ENCODE measurements at regions not wholly inside any gene's neighbourhood (a gene's known extent, or its start where the extent isn't known, plus 50 kb on each side); places are given as distances from the start of the nearest gene placed in this dataset.

DNA sequence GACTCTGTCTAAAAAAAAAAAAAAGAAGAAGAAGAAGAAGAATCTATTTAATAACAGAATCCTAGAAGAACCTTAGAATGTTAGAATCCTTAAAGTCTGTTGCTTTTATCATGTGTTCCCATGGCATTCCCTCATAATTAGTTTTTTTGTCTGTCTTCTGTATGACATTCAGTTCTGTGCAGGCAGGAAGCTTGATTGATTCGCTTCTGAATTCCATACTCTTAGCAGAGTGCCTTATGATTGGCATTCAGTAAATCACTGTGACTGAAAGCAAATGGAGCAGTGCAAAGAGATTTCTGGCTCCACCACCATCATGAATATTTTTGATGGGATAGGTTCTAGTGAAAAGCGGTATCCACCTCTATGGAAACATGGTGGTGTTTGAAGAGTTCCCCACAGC, 1065.9 kb upstream of the RBFOX1 start:
- TF ChIP-seq, protein P1, sequence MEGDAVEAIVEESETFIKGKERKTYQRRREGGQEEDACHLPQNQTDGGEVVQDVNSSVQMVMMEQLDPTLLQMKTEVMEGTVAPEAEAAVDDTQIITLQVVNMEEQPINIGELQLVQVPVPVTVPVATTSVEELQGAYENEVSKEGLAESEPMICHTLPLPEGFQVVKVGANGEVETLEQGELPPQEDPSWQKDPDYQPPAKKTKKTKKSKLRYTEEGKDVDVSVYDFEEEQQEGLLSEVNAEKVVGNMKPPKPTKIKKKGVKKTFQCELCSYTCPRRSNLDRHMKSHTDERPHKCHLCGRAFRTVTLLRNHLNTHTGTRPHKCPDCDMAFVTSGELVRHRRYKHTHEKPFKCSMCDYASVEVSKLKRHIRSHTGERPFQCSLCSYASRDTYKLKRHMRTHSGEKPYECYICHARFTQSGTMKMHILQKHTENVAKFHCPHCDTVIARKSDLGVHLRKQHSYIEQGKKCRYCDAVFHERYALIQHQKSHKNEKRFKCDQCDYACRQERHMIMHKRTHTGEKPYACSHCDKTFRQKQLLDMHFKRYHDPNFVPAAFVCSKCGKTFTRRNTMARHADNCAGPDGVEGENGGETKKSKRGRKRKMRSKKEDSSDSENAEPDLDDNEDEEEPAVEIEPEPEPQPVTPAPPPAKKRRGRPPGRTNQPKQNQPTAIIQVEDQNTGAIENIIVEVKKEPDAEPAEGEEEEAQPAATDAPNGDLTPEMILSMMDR (conservative IDR thresholded peaks at IDR 0.05; ENCODE audit: low read depth, low read length): no peak
- TF ChIP-seq SMC3 (IDR thresholded peaks at IDR 0.05; ENCODE audit: low read depth, low read length) (no peak), POLR2A (IDR thresholded peaks at IDR 0.05; ENCODE audit: low read depth, low read length) (no peak), MXI1 (IDR thresholded peaks at IDR 0.05; ENCODE audit: borderline replicate concordance, low read depth, low read length) (no peak), MAFK (IDR thresholded peaks at IDR 0.05; ENCODE audit: low read depth, low read length) (no peak), RAD21 (IDR thresholded peaks at IDR 0.05; ENCODE audit: low read length) (no peak), CEBPB (IDR thresholded peaks at IDR 0.05; ENCODE audit: low read depth, low read length) (no peak), RFX5 (IDR thresholded peaks at IDR 0.05; ENCODE audit: low read depth, low read length) (no peak), MAZ (IDR thresholded peaks at IDR 0.05; ENCODE audit: borderline replicate concordance, low read depth, low read length) (no peak), FOS (IDR thresholded peaks at IDR 0.05; ENCODE audit: low read depth, low read length) (no peak), NFE2L2 (IDR thresholded peaks at IDR 0.05; ENCODE audit: low read depth, low read length) (no peak), CHD1 (IDR thresholded peaks at IDR 0.05; ENCODE audit: low read depth, low read length) (no peak)
- TF ChIP-seq, protein P2, sequence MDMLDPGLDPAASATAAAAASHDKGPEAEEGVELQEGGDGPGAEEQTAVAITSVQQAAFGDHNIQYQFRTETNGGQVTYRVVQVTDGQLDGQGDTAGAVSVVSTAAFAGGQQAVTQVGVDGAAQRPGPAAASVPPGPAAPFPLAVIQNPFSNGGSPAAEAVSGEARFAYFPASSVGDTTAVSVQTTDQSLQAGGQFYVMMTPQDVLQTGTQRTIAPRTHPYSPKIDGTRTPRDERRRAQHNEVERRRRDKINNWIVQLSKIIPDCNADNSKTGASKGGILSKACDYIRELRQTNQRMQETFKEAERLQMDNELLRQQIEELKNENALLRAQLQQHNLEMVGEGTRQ (IDR thresholded peaks at IDR 0.05; ENCODE audit: low read depth, low read length): no peak
- TF ChIP-seq, protein P3, sequence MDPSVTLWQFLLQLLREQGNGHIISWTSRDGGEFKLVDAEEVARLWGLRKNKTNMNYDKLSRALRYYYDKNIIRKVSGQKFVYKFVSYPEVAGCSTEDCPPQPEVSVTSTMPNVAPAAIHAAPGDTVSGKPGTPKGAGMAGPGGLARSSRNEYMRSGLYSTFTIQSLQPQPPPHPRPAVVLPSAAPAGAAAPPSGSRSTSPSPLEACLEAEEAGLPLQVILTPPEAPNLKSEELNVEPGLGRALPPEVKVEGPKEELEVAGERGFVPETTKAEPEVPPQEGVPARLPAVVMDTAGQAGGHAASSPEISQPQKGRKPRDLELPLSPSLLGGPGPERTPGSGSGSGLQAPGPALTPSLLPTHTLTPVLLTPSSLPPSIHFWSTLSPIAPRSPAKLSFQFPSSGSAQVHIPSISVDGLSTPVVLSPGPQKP (IDR thresholded peaks at IDR 0.05; ENCODE audit: borderline replicate concordance, low read depth, low read length): no peak
